Left forelimb (tissue), 1 donor: ENCODE measurements at regions not wholly inside any gene's neighbourhood (a gene's known extent, or its start where the extent isn't known, plus 50 kb on each side); places are given as distances from the start of the nearest gene placed in this dataset.

Source experiments
- DNase-seq: peaks from one replicate; pipeline ENCODE4 v3.0.0-alpha.2; 2018; ENCODE audit warnings: low spot score

DNA sequence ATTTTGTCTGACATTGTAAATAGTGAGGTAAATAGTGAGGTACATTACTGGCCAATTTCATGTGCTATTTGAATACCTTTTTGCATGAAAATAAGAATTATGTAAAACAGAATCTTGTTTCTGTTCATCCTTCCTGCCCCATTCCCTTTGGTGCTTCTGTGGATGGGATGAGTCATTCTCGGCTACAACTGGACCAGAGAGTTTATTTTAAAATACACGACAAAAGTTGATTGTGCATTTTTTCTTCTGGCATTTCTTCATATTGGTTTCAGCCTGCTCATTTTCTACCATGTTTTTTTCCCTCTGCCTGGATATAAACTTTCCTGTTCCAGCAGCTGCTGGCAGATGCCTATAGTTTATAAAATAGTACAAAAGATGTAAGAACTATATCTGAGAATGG is 107.5 kb downstream of the CYSLTR2 start:
- no peak for DNase-seq

DNA sequence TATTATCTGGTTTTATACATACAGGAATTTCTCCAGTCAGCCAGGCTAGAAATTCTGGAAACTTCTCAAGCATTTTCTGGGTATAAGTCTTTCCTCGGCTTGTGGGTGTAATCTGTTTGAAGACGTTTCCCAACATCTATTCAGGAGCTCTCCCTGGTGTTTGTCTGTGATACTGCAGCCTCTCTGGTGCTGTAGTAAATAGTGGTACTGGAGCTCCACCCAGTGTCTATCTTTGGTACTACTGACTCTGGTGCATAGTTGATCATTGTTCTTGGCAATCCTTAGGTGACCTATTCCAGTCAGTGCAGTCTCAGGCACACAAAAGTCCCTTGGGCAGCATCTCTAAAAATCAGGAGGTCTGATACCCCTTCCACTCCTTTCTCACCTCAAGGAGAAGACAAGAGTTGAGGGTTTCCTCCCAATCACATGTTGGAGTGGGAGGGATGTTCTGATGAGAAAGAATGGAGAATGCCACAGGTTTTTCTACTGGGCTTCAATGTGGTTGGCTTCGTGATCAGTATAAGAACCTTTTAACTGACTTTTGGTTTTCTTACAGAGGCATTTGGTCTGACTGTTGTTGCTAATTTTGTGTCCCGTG is 115.5 kb downstream of the CYSLTR2 start:
- peak; percentile 70 for DNase-seq

DNA sequence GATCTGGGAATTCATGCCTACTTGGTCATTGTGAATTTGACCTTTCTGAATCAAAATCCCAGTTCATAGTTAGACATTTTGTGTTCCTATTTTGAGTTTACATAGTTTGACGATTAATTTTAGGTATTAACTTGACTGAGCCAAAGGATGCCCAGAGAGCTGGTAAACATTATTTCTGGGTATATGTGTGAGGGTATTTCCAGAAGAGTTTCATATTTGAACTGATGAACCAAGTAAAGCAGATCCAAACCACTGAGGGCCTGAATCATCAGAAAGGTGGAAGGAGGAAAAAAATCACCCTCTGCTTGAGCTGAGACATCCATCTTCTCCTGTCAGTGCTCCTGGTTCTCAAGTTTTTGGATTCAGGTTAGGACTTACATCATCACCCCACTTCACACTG is 116.6 kb downstream of the CYSLTR2 start:
- DNase-seq: no peak

DNA sequence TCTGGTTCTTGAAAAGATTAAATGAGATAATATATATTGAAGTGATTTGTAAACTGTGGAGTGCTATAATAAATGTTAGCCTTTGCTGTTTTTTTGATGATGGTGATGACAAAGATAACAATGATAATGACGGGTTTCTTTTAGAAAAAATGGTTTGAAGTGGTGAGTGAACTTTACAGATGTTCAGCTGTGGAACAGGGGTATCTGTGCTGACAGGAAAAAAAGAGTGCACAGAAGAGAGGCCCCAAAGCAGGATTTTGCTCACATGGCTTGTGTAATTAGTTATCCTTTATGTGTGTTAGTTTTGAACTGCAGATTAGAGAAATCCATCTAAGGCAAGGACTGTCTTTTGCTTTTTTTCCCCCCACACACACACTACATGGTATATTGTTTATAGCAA is 119.2 kb downstream of the CYSLTR2 start:
- DNase-seq: no peak

GRCh38 chr13:48773531-48774275 is 120.0 kb downstream of the CYSLTR2 start:
- DNase-seq: no peak

- DNase-seq: no peak
These were observed 121.6 kb downstream of the CYSLTR2 start for GRCh38 chr13:48775285-48775684.

- no peak for DNase-seq
These were observed 122.1 kb downstream of the CYSLTR2 start for GRCh38 chr13:48775804-48776203.

DNA sequence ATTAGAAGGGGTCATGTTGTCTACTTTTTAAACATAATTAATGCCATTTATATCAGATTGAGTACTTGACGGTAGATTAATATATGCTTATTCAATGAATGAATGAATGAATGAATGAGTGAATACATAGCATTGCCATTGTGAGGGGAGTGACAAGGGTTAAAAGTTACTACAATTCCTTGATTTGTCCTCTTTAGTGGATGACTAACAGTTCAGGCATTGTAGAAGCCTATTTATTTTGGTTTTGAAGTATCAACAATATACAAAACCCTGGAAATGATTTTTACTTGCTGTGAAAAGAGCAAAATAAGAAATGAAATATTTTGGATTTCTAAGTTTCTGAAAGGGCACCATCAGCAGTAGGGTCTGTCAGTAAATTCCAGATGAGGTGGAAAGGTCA is 122.7 kb downstream of the CYSLTR2 start:
- no peak for DNase-seq

- DNase-seq: no peak
These were observed 124.9 kb downstream of the CYSLTR2 start for GRCh38 chr13:48778610-48779009.

DNA sequence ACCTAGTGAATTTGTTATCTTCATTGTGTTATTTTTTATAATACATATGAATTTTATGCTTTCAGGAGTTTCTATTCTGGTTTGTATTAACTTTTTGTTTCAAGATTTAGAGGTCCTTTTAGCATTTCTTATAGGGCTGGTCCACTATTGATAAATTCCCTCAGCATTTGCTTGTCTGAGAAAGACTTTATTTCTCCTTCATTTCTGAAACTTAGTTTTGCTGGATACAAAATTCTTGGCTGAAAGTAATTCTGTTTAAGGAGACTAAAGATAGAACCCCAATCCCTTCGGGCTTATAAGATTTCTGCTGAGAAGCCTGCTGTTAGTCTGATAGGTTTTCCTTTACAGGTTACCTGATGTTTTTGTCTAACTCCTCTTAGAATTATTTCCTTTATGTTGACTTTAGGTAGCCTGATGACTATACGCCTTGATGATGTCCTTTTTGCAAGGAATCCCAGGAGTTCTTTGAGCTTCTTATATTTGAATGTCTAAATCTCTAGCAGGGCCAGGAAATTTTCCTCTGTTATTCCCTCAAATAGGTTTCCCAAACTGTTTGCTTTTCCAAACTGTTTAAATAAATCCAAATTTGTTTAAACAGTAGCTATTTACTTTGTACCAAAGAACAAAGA is 127.1 kb downstream of the CYSLTR2 start:
- DNase-seq: no peak

DNA sequence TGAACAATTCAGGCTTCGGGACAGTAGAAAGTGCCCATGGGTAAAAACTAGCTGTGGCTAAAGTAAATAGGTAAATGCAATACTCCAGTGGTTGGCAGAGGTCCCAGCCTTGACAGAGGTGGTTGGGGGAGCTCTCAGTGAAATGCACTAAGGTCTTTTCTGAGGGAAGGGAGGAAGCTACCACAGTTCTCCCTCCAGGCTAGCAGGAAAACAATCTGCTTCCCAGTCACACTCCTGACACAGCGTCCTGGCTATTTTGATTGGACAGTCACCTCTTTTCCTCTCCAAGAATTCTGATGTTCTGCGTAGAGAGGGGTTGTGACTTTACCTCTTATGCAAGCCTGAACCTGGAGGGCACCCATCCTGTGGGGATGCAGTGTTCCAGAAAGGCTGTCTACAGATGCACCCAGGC is 128.7 kb downstream of the CYSLTR2 start:
- DNase-seq: no peak

DNA sequence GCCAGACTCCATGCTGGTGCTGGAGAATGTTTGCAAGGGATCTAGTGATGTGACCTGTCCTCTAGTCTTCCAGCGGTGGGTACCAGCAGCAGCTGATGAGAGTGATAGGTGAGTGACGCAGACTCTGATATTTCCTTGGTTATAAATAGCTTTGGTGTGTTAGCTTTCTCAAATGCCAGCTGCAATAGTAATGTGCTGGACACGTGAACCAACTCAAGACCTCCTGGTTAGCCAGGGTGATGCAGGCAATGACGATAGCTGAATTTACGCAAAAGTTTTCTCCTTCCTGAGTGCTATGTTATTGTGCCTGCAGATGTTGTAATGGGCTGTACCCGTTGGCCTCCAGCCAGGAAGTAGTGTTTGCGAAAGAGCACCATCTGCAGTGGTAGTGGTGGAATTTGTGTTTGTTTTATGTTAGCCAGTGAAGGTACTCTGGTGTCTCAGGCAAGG is 129.5 kb downstream of the CYSLTR2 start:
- DNase-seq: no peak

GRCh38 chr13:48783695-48784230 is 130.0 kb downstream of the CYSLTR2 start:
- DNase-seq: no peak

GRCh38 chr13:48784916-48785548 is 131.3 kb downstream of the CYSLTR2 start:
- no peak for DNase-seq

DNA sequence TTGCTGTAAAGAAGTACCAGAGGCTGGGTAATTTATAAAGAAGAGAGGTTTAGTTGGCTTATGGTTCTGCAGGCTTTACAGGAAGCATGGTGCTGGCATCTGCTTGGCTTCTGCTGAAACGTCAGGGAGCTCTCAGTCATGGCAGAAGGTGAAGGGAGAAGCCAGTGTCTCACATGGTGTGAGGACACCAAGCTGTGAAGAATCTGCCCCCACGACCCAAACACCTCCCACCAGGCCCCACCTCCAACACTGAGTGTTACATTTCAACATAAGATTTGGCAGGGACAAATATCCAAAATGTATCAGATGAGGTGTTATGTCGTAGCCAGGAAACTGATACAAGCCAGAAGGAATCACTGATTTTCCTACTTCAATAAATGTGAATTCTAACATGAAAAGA is 136.5 kb downstream of the CYSLTR2 start:
- no peak for DNase-seq

- no peak for DNase-seq
These were observed 137.2 kb downstream of the CYSLTR2 start for GRCh38 chr13:48790966-48791365.

GRCh38 chr13:48797127-48797526 is 143.4 kb downstream of the CYSLTR2 start:
- no peak for DNase-seq

GRCh38 chr13:48797761-48798160 is 144.0 kb downstream of the CYSLTR2 start:
- no peak for DNase-seq

DNA sequence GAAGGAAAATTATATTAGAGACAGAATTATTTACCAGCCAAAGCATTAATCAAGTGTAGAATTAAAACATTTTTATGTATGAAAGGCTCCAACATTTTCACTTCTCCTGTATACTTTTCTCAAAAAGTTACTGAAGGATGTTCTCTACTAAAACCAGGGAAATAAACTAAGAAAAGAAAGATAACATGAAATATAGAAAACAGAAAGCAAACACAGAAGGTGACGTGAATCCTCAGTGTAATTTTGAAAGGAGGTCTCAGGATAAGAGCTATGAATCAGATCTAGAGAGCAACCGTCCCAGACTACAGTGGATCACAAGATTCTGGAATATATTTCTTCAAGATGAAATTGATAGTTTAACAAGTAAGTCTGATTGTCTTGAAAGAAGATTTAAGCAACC is 144.5 kb downstream of the CYSLTR2 start:
- DNase-seq: no peak

GRCh38 chr13:48801255-48801654 is 147.5 kb downstream of the CYSLTR2 start:
- DNase-seq: no peak

DNA sequence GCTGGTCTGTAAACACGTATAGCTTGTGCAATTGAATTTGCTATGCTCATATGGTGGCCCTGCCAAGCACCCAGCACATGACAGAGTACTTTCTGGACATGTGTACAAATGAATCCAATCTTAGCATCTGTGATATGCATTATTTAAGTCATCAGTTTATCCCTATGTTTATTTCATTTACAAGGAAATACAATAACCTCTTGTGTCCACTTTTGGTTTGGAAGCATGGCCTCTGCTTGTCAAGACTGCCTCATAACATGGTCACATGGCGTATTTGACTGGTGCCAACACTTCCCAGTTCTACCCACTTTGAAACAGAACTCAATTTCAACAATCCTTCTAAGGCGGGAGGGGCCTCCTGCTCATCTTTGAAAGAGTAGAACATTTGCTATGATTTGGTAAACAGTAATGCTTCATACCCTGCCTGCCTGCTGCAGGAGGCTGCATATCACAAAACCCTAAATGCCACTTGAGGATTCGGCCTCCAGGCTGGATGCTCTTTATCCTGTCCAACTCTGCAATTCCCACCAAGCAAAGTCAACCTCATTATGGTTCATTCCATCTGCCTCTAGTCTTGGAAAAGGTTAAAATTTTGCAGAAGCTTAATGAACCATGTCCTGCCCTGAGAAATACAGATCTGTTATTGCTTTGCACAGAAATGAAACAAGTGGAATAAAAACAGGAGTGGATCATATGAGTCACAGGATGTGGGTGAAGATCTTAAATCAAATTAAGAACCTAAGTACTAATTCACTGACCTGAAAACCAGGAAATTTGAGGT is 151.3 kb downstream of the CYSLTR2 start:
- DNase-seq: no peak

- no peak for DNase-seq
These were observed 152.8 kb downstream of the CYSLTR2 start for GRCh38 chr13:48806522-48806921.
